Activated CD4-positive, alpha-beta T cell treated with anti-CD3 and anti-CD28 coated beads, Interleukin-2, amount 10 ng/mL, durations not matched to agents 24 days and 14 days (primary cell): ENCODE measurements at regions not wholly inside any gene's neighbourhood (a gene's known extent, or its start where the extent isn't known, plus 50 kb on each side); places are given as distances from the start of the nearest gene placed in this dataset.

Experiments
- DNase-seq: peaks from one replicate; pipeline ENCODE4 v3.0.0; 2022
- H3K27ac Mint-ChIP-seq: one replicate; pipeline ENCODE4 v1.8.0; 2022; ENCODE audit warnings: mild to moderate bottlenecking, mixed read lengths
- H3K27me3 Mint-ChIP-seq: one replicate; pipeline ENCODE4 v1.8.0; 2022; ENCODE audit warnings: mixed read lengths
- H3K36me3 Mint-ChIP-seq: one replicate; pipeline ENCODE4 v1.8.0; 2022; ENCODE audit warnings: low read depth, mild to moderate bottlenecking, mixed read lengths
- H3K4me1 Mint-ChIP-seq: one replicate; pipeline ENCODE4 v1.8.0; 2021; ENCODE audit warnings: mixed read lengths
- H3K4me3 Mint-ChIP-seq: one replicate; pipeline ENCODE4 v1.8.0; 2022; ENCODE audit warnings: mild to moderate bottlenecking, moderate library complexity, mixed read lengths
- H3K9me3 Mint-ChIP-seq: one replicate; pipeline ENCODE4 v1.8.0; 2021; ENCODE audit warnings: mixed read lengths
- intact Hi-C: fragments of 100-400 bp; cut with micrococcal nuclease; formaldehyde crosslinking; loops from one replicate; pipeline ENCODE4 v1.15.1; 2023

GRCh38 chr3:21357241-21357640 lies 393.8 kb downstream of the ZNF385D start:
- H3K4me1 Mint-ChIP-seq = no peaks in the 10 kb centered on the region
- no peak overlapping the region for H3K27ac Mint-ChIP-seq
- no peaks in the 10 kb centered on the region for H3K36me3 Mint-ChIP-seq
- intact Hi-C loops = no loop called here
- no peak overlapping the region for H3K4me3 Mint-ChIP-seq
- peaks cover 11% of the 10 kb centered on the region for H3K9me3 Mint-ChIP-seq
- DNase-seq = no peak
- H3K27me3 Mint-ChIP-seq = no peaks in the 10 kb centered on the region

GRCh38 chr3:21356402-21356801 lies 394.6 kb downstream of the ZNF385D start:
- Mint-ChIP-seq H3K4me3 (no peak overlapping the region), H3K9me3 (peaks cover 11% of the 10 kb centered on the region), H3K27ac (no peak overlapping the region), H3K36me3 (no peaks in the 10 kb centered on the region), H3K4me1 (no peaks in the 10 kb centered on the region), H3K27me3 (no peaks in the 10 kb centered on the region)
- no peak for DNase-seq
- intact Hi-C loops = no loop called here

GRCh38 chr3:21345382-21345976 lies 405.5 kb downstream of the ZNF385D start:
- Mint-ChIP-seq H3K27ac (no peak overlapping the region), H3K9me3 (peaks cover 4% of the 10 kb centered on the region), H3K27me3 (no peaks in the 10 kb centered on the region), H3K36me3 (no peaks in the 10 kb centered on the region), H3K4me3 (no peak overlapping the region), H3K4me1 (no peaks in the 10 kb centered on the region)
- no peak for DNase-seq
- intact Hi-C loops = no loop called here

GRCh38 chr3:21331857-21332256 lies 419.2 kb downstream of the ZNF385D start:
- intact Hi-C loops = no loop called here
- Mint-ChIP-seq H3K4me3 (no peak overlapping the region), H3K4me1 (peaks cover 1% of the 10 kb centered on the region), H3K27ac (no peak overlapping the region), H3K9me3 (no peaks in the 10 kb centered on the region), H3K36me3 (no peaks in the 10 kb centered on the region), H3K27me3 (no peaks in the 10 kb centered on the region)
- DNase-seq = no peak

GRCh38 chr3:21331321-21331720 lies 419.7 kb downstream of the ZNF385D start:
- no peak overlapping the region for H3K27ac Mint-ChIP-seq

GRCh38 chr3:21330293-21330692 lies 420.7 kb downstream of the ZNF385D start:
- intact Hi-C loops = no loop called here
- Mint-ChIP-seq H3K36me3 (no peaks in the 10 kb centered on the region), H3K4me3 (no peak overlapping the region), H3K4me1 (peaks cover 1% of the 10 kb centered on the region), H3K27me3 (no peaks in the 10 kb centered on the region), H3K27ac (no peak overlapping the region), H3K9me3 (no peaks in the 10 kb centered on the region)
- DNase-seq = no peak

More at GRCh38 chr3:21331321-21331720, 419.7 kb downstream of the ZNF385D start:
- DNase-seq = no peak
- Mint-ChIP-seq H3K36me3 (no peaks in the 10 kb centered on the region), H3K27me3 (no peaks in the 10 kb centered on the region), H3K4me3 (no peak overlapping the region), H3K9me3 (no peaks in the 10 kb centered on the region), H3K4me1 (peaks cover 1% of the 10 kb centered on the region)
- intact Hi-C loops = no loop called here

GRCh38 chr3:21328711-21329390 lies 422.2 kb downstream of the ZNF385D start:
- intact Hi-C loops = no loop called here
- Mint-ChIP-seq H3K36me3 (no peaks in the 10 kb centered on the region), H3K4me1 (peaks cover 1% of the 10 kb centered on the region), H3K27me3 (no peaks in the 10 kb centered on the region), H3K9me3 (no peaks in the 10 kb centered on the region), H3K4me3 (no peak overlapping the region), H3K27ac (no peak overlapping the region)
- DNase-seq = no peak

- Mint-ChIP-seq H3K4me3 (no peak overlapping the region), H3K27ac (no peak overlapping the region), H3K9me3 (no peaks in the 10 kb centered on the region), H3K27me3 (no peaks in the 10 kb centered on the region), H3K36me3 (no peaks in the 10 kb centered on the region), H3K4me1 (peaks cover 1% of the 10 kb centered on the region)
- DNase-seq = no peak
- intact Hi-C loops = no loop called here
Measured at GRCh38 chr3:21326704-21327475, 424.1 kb downstream of the ZNF385D start.

- no peak for DNase-seq
- intact Hi-C loops = no loop called here
- H3K36me3 Mint-ChIP-seq = no peaks in the 10 kb centered on the region
Measured at GRCh38 chr3:21314688-21315087, 436.3 kb downstream of the ZNF385D start.

GRCh38 chr3:21310891-21311290 lies 440.1 kb downstream of the ZNF385D start:
- intact Hi-C loops = no loop called here
- no peaks in the 10 kb centered on the region for H3K4me1 Mint-ChIP-seq
- H3K9me3 Mint-ChIP-seq = peaks cover 4% of the 10 kb centered on the region
- H3K36me3 Mint-ChIP-seq = no peaks in the 10 kb centered on the region
- H3K27ac Mint-ChIP-seq = no peak overlapping the region
- no peaks in the 10 kb centered on the region for H3K27me3 Mint-ChIP-seq
- H3K4me3 Mint-ChIP-seq = no peak overlapping the region
- DNase-seq = no peak

More at GRCh38 chr3:21314688-21315087, 436.3 kb downstream of the ZNF385D start:
- no peaks in the 10 kb centered on the region for H3K4me1 Mint-ChIP-seq
- no peaks in the 10 kb centered on the region for H3K27me3 Mint-ChIP-seq
- no peaks in the 10 kb centered on the region for H3K9me3 Mint-ChIP-seq
- H3K4me3 Mint-ChIP-seq = no peak overlapping the region
- no peak overlapping the region for H3K27ac Mint-ChIP-seq

- Mint-ChIP-seq H3K36me3 (no peaks in the 10 kb centered on the region), H3K4me1 (no peaks in the 10 kb centered on the region), H3K27ac (no peak overlapping the region), H3K9me3 (peaks cover 4% of the 10 kb centered on the region), H3K4me3 (no peak overlapping the region), H3K27me3 (no peaks in the 10 kb centered on the region)
- intact Hi-C loops = no loop called here
- no peak for DNase-seq
Measured at GRCh38 chr3:21310161-21310560, 440.8 kb downstream of the ZNF385D start.

GRCh38 chr3:21297304-21297703 lies 453.7 kb downstream of the ZNF385D start:
- no peak overlapping the region for H3K4me3 Mint-ChIP-seq
- H3K9me3 Mint-ChIP-seq = peaks cover 4% of the 10 kb centered on the region
- no peaks in the 10 kb centered on the region for H3K4me1 Mint-ChIP-seq
- intact Hi-C loops = no loop called here
- no peaks in the 10 kb centered on the region for H3K36me3 Mint-ChIP-seq
- no peaks in the 10 kb centered on the region for H3K27me3 Mint-ChIP-seq
- no peak for DNase-seq
- no peak overlapping the region for H3K27ac Mint-ChIP-seq

- H3K27me3 Mint-ChIP-seq = no peaks in the 10 kb centered on the region
- intact Hi-C loops = no loop called here
- DNase-seq = no peak
- no peaks in the 10 kb centered on the region for H3K36me3 Mint-ChIP-seq
- H3K27ac Mint-ChIP-seq = no peak overlapping the region
- no peaks in the 10 kb centered on the region for H3K4me1 Mint-ChIP-seq
- peaks cover 4% of the 10 kb centered on the region for H3K9me3 Mint-ChIP-seq
- H3K4me3 Mint-ChIP-seq = no peak overlapping the region
Measured at GRCh38 chr3:21294768-21295167, 456.2 kb downstream of the ZNF385D start.

- intact Hi-C loops = no loop called here
- Mint-ChIP-seq H3K27me3 (no peaks in the 10 kb centered on the region), H3K4me3 (no peak overlapping the region), H3K36me3 (no peaks in the 10 kb centered on the region), H3K27ac (no peak overlapping the region), H3K9me3 (peaks cover 4% of the 10 kb centered on the region), H3K4me1 (no peaks in the 10 kb centered on the region)
- no peak for DNase-seq
Measured at GRCh38 chr3:21292971-21293370, 458.0 kb downstream of the ZNF385D start.
